Neural progenitor cell (in vitro differentiated cells): ENCODE measurements at regions not wholly inside any gene's neighbourhood (a gene's known extent, or its start where the extent isn't known, plus 50 kb on each side); places are given as distances from the start of the nearest gene placed in this dataset.
A peak's percentile ranks its signal among the peaks of the same experiment; 100 is the strongest.

Source experiments
- DNase-seq: peaks from one replicate; pipeline ENCODE4 v3.0.0-alpha.2; 2016; ENCODE audit warnings: low spot score
- H2AFZ ChIP-seq: fragments of 200-600 bp; sonication (generic); replicated peaks from 2 replicates; pipeline ENCODE4 v1.6.1; 2016; ENCODE audit warnings: antibody characterized with exemption
- H3F3A ChIP-seq: fragments of 200-600 bp; sonication (generic); 2 replicates; pipeline ENCODE4 v1.6.1; 2016; ENCODE audit warnings: antibody characterized with exemption, low read depth
- H3K27ac ChIP-seq: fragments of 200-600 bp; sonication (generic); 2 replicates; pipeline ENCODE4 v1.5.1; 2016; ENCODE audit warnings: mild to moderate bottlenecking
- H3K27me3 ChIP-seq: fragments of 200-600 bp; sonication (generic); 2 replicates; pipeline ENCODE4 v1.6.1; 2016; ENCODE audit warnings: mild to moderate bottlenecking, moderate library complexity
- H3K36me3 ChIP-seq: fragments of 200-600 bp; sonication (generic); 2 replicates; pipeline ENCODE4 v1.5.1; 2016
- H3K4me1 ChIP-seq: fragments of 200-600 bp; sonication (generic); 2 replicates; pipeline ENCODE4 v1.6.1; 2016; ENCODE audit warnings: mixed run types
- H3K4me2 ChIP-seq: fragments of 200-600 bp; sonication (generic); 2 replicates; pipeline ENCODE4 v1.6.1; 2016
- H3K4me3 ChIP-seq: fragments of 200-600 bp; sonication (generic); 2 replicates; pipeline ENCODE4 v1.5.1; 2016
- H3K79me2 ChIP-seq: fragments of 200-600 bp; sonication (generic); 2 replicates; pipeline ENCODE4 v1.6.1; 2016; ENCODE audit warnings: low read depth
- H3K9ac ChIP-seq: fragments of 200-600 bp; sonication (generic); 2 replicates; pipeline ENCODE4 v1.6.1; 2016
- H3K9me3 ChIP-seq: fragments of 200-600 bp; sonication (generic); 2 replicates; pipeline ENCODE4 v1.5.1; 2016; ENCODE audit warnings: low read depth
- H4K20me1 ChIP-seq: fragments of 200-600 bp; sonication (generic); 2 replicates; pipeline ENCODE4 v1.6.1; 2016; ENCODE audit warnings: low read depth
- H3K27ac Mint-ChIP-seq: 3 replicates; pipeline ENCODE4 v1.8.0; 2021; ENCODE audit warnings: mixed read lengths
- H3K27me3 Mint-ChIP-seq: 2 replicates; pipeline ENCODE4 v1.8.0; 2022; ENCODE audit warnings: low read depth, mild to moderate bottlenecking, inconsistent platforms, moderate library complexity, mixed read lengths; ENCODE audit not compliant: insufficient read depth
- H3K36me3 Mint-ChIP-seq: 3 replicates; pipeline ENCODE4 v1.8.0; 2021; ENCODE audit warnings: mixed read lengths
- H3K4me1 Mint-ChIP-seq: 3 replicates; pipeline ENCODE4 v1.8.0; 2021; ENCODE audit warnings: mixed read lengths
- H3K4me3 Mint-ChIP-seq: 3 replicates; pipeline ENCODE4 v1.8.0; 2021; ENCODE audit warnings: mild to moderate bottlenecking, moderate library complexity, mixed read lengths
- H3K9me3 Mint-ChIP-seq: 3 replicates; pipeline ENCODE4 v1.8.0; 2020; ENCODE audit warnings: mixed read lengths
- EZH2 ChIP-seq: fragments of 200-600 bp; sonication (generic); IDR thresholded peaks from 2 replicates; pipeline ENCODE4 v1.6.1; 2017; ENCODE audit warnings: antibody characterized with exemption, mild to moderate bottlenecking, moderate library complexity
- EZH2phosphoT487 ChIP-seq: fragments of 200-600 bp; sonication (generic); IDR thresholded peaks from 2 replicates; pipeline ENCODE4 v1.6.1; 2017; ENCODE audit warnings: antibody characterized with exemption
- TF ChIP-seq, protein P1 (sequence below): fragments of 200-600 bp; sonication (generic); IDR thresholded peaks from 2 replicates; pipeline ENCODE4 v1.5.1; 2017; ENCODE audit warnings: antibody characterized with exemption, mild to moderate bottlenecking

DNA sequence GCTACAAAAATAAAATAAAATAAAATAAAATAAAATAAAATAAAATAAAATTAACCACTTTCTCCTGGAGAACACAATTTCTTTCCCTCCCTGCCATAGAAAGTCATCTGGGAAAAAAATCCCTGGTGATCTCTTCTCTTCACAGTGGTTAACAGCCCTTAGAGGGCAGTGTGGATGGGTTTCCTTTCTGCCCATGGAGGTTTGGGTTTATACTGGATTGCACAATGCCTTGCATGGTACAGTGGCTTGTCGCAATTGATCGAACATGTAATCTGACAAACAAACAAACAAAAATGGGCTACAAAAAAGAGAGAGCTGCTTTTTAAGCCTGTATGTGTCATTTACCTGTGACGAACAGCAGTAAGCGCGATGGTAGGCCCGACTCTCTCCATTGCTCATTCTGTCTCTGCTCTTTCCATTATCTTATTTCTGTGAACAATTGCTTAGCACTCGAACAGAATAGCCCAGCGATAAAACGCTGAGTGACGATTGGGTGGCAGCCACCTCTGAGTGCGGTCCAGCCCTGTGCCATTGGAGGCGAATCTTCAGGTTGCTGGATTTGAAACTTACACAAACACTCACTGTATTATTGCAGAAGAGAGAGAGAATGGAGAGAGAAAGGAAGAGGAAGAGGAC lies 166.1 kb downstream of the CD83 start:
- H3K79me2 ChIP-seq, result no peaks in the 10 kb centered on the region
- H3K4me1 ChIP-seq, result peaks cover 10% of the 10 kb centered on the region
- H4K20me1 ChIP-seq, result no peaks in the 10 kb centered on the region
- TF ChIP-seq, protein P1, sequence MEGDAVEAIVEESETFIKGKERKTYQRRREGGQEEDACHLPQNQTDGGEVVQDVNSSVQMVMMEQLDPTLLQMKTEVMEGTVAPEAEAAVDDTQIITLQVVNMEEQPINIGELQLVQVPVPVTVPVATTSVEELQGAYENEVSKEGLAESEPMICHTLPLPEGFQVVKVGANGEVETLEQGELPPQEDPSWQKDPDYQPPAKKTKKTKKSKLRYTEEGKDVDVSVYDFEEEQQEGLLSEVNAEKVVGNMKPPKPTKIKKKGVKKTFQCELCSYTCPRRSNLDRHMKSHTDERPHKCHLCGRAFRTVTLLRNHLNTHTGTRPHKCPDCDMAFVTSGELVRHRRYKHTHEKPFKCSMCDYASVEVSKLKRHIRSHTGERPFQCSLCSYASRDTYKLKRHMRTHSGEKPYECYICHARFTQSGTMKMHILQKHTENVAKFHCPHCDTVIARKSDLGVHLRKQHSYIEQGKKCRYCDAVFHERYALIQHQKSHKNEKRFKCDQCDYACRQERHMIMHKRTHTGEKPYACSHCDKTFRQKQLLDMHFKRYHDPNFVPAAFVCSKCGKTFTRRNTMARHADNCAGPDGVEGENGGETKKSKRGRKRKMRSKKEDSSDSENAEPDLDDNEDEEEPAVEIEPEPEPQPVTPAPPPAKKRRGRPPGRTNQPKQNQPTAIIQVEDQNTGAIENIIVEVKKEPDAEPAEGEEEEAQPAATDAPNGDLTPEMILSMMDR, result peak; percentile 33
- no peak for TF ChIP-seq EZH2phosphoT487
- no peak overlapping the region for H3K9ac ChIP-seq
- no peak overlapping the region for H2AFZ ChIP-seq
- peak; percentile 28 for DNase-seq
- no peaks in the 10 kb centered on the region for H3F3A ChIP-seq
- no peak overlapping the region for H3K27ac ChIP-seq
- no peaks in the 10 kb centered on the region for H3K9me3 ChIP-seq
- H3K36me3 Mint-ChIP-seq, result peaks cover 3% of the 10 kb centered on the region
- H3K4me3 ChIP-seq, result no peak overlapping the region
- no peaks in the 10 kb centered on the region for H3K27me3 ChIP-seq
- H3K27me3 Mint-ChIP-seq, result peaks cover 7% of the 10 kb centered on the region
- H3K36me3 ChIP-seq, result no peaks in the 10 kb centered on the region
- no peak overlapping the region for H3K4me2 ChIP-seq
- peaks cover 40% of the 10 kb centered on the region for H3K4me1 Mint-ChIP-seq
- H3K4me3 Mint-ChIP-seq, result no peak overlapping the region
- no peak overlapping the region for H3K27ac Mint-ChIP-seq
- peaks cover 5% of the 10 kb centered on the region for H3K9me3 Mint-ChIP-seq

DNA sequence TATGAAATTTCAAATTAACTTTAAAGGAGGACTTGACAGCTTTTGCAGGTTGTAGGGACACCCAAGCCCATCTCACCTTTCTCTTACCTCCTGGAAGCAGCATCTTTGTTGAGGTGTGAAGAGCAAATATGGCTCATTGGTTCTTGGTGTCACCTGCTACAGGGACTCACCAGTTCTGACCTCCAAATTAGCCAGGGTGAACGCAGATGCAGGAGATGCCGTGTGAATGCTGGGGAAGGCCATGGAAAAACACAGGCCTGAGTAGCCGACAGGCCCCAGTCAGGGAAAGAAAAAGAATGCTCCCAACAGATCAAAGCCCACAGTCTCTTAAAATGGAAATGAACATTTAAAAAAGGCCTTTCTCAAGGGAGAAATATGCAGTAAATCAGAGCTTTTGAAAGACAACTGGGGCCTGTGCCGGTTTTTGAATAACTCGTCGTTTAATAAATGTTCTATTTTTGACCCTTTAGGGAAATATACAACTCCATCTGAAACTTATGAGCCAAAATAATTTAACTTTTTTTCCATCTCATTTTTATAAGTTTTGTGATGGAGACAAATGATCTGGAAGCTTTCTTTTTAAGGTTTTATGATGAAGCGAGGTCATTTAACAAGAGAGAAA lies 167.5 kb downstream of the CD83 start:
- no peak for DNase-seq
- H3K9ac ChIP-seq, result no peak overlapping the region
- TF ChIP-seq EZH2, result no peak
- no peak for TF ChIP-seq EZH2phosphoT487
- TF ChIP-seq, protein P1, result no peak
- Mint-ChIP-seq H3K36me3 (peaks cover 3% of the 10 kb centered on the region), H3K27me3 (peaks cover 3% of the 10 kb centered on the region), H3K27ac (no peak overlapping the region), H3K9me3 (peaks cover 4% of the 10 kb centered on the region), H3K4me3 (no peak overlapping the region), H3K4me1 (peaks cover 38% of the 10 kb centered on the region)
- H3K4me2 ChIP-seq, result no peak overlapping the region
- H3K4me3 ChIP-seq, result no peak overlapping the region
- H3K4me1 ChIP-seq, result peaks cover 10% of the 10 kb centered on the region
- H3F3A ChIP-seq, result no peaks in the 10 kb centered on the region
- no peaks in the 10 kb centered on the region for H4K20me1 ChIP-seq
- H3K9me3 ChIP-seq, result no peaks in the 10 kb centered on the region
- no peak overlapping the region for H2AFZ ChIP-seq
- no peaks in the 10 kb centered on the region for H3K36me3 ChIP-seq
- no peak overlapping the region for H3K27ac ChIP-seq
- H3K27me3 ChIP-seq, result no peaks in the 10 kb centered on the region
- no peaks in the 10 kb centered on the region for H3K79me2 ChIP-seq

- H3K79me2 ChIP-seq, result no peaks in the 10 kb centered on the region
- DNase-seq, result no peak
- Mint-ChIP-seq H3K36me3 (peaks cover 3% of the 10 kb centered on the region), H3K27ac (no peak overlapping the region), H3K9me3 (no peaks in the 10 kb centered on the region), H3K27me3 (peaks cover 3% of the 10 kb centered on the region), H3K4me3 (no peak overlapping the region), H3K4me1 (peaks cover 47% of the 10 kb centered on the region)
- H3K36me3 ChIP-seq, result no peaks in the 10 kb centered on the region
- H3K4me1 ChIP-seq, result peaks cover 10% of the 10 kb centered on the region
- TF ChIP-seq EZH2phosphoT487 (no peak), EZH2 (no peak)
- TF ChIP-seq, protein P1, result no peak
- H3K4me2 ChIP-seq, result no peak overlapping the region
- no peaks in the 10 kb centered on the region for H4K20me1 ChIP-seq
- no peak overlapping the region for H3K27ac ChIP-seq
- H3K9me3 ChIP-seq, result no peaks in the 10 kb centered on the region
- peaks cover 3% of the 10 kb centered on the region for H3F3A ChIP-seq
- H3K4me3 ChIP-seq, result no peak overlapping the region
- no peaks in the 10 kb centered on the region for H3K27me3 ChIP-seq
- no peak overlapping the region for H3K9ac ChIP-seq
- H2AFZ ChIP-seq, result no peak overlapping the region
These were observed 168.6 kb downstream of the CD83 start for GRCh38 chr6:14286144-14286543.
